SK-N-SH (cell line): ENCODE measurements at regions not wholly inside any gene's neighbourhood (a gene's known extent, or its start where the extent isn't known, plus 50 kb on each side); places are given as distances from the start of the nearest gene placed in this dataset.

Experiments
- CTCF ChIP-seq: fragments of 200-600 bp; sonication (generic); IDR thresholded peaks from 2 replicates; pipeline ENCODE4 v1.6.1; 2017; ENCODE audit warnings: antibody characterized with exemption, mild to moderate bottlenecking, moderate library complexity
- GATA2 ChIP-seq: sonication (generic); formaldehyde crosslinking; IDR thresholded peaks from 2 replicates; pipeline ENCODE4 v1.5.0; 2020; ENCODE audit warnings: mild to moderate bottlenecking, missing genetic modification reagents
- PBX3 ChIP-seq: IDR thresholded peaks from 2 replicates; pipeline ENCODE4; 2012
- POLR2AphosphoS5 ChIP-seq: IDR thresholded peaks from 2 replicates; pipeline ENCODE4 v1.6.1; 2012; ENCODE audit warnings: low read depth, low read length
- RAD21 ChIP-seq: IDR thresholded peaks from 2 replicates; pipeline ENCODE4 v1.6.1; 2012; ENCODE audit warnings: mild to moderate bottlenecking, low read length
- SMC3 ChIP-seq: IDR thresholded peaks from 2 replicates; pipeline ENCODE4 v1.6.1; 2012; ENCODE audit warnings: low read depth, low read length, improper control_type of control experiment
- TAF1 ChIP-seq: IDR thresholded peaks from 2 replicates; pipeline ENCODE4 v1.6.1; 2012; ENCODE audit warnings: low read depth, mild to moderate bottlenecking, low read length, moderate library complexity, borderline replicate concordance
- TEAD4 ChIP-seq: IDR thresholded peaks from 2 replicates; pipeline ENCODE4 v1.4.0; 2012; ENCODE audit warnings: mild to moderate bottlenecking, borderline replicate concordance; ENCODE audit not compliant: insufficient read depth

GRCh38 chr2:42973726-42974125 lies 181.3 kb upstream of the HAAO start:
- TF ChIP-seq RAD21 (no peak), CTCF (no peak), POLR2AphosphoS5 (no peak), SMC3 (no peak), TEAD4 (no peak), TAF1 (no peak), PBX3 (no peak), GATA2 (CRISPR knock-in tag) (no peak)
